Endodermal cell (in vitro differentiated cells): ENCODE measurements at regions not wholly inside any gene's neighbourhood (a gene's known extent, or its start where the extent isn't known, plus 50 kb on each side); places are given as distances from the start of the nearest gene placed in this dataset.
A peak's percentile ranks its signal among the peaks of the same experiment; 100 is the strongest.

Source experiments
- DNase-seq: peaks from one replicate; pipeline ENCODE4 v3.0.0-alpha.2; 2017
- H3K27ac ChIP-seq: 2 replicates; pipeline ENCODE4 v1.5.1; 2013; ENCODE audit warnings: mild to moderate bottlenecking, low read depth, low read length, moderate library complexity
- H3K27me3 ChIP-seq: 2 replicates; pipeline ENCODE4 v1.6.1; 2013; ENCODE audit warnings: mild to moderate bottlenecking, low read length, moderate library complexity; ENCODE audit not compliant: insufficient read depth, control insufficient read depth, poor library complexity, severe bottlenecking
- H3K36me3 ChIP-seq: 2 replicates; pipeline ENCODE4 v1.7.0; 2013; ENCODE audit warnings: mild to moderate bottlenecking, low read length, moderate library complexity; ENCODE audit not compliant: control insufficient read depth, insufficient read depth
- H3K4me1 ChIP-seq: one replicate; pipeline ENCODE4 v1.7.0; 2013; ENCODE audit warnings: low read length; ENCODE audit not compliant: control insufficient read depth, insufficient read depth
- H3K4me3 ChIP-seq: 2 replicates; pipeline ENCODE4 v1.5.1; 2013; ENCODE audit warnings: mild to moderate bottlenecking, low read length, moderate library complexity
- H3K9ac ChIP-seq: 2 replicates; pipeline ENCODE4 v1.6.1; 2013; ENCODE audit warnings: mild to moderate bottlenecking, low read length, moderate library complexity; ENCODE audit not compliant: poor library complexity, severe bottlenecking; ENCODE audit errors: extremely low read depth
- H3K9me3 ChIP-seq: 2 replicates; pipeline ENCODE4 v1.6.1; 2013; ENCODE audit warnings: mild to moderate bottlenecking, low read length, moderate library complexity; ENCODE audit not compliant: control insufficient read depth
- H3K27ac Mint-ChIP-seq: 2 replicates; pipeline ENCODE4 v1.8.0; 2020; ENCODE audit warnings: mixed read lengths
- H3K27me3 Mint-ChIP-seq: 2 replicates; pipeline ENCODE4 v1.8.0; 2021; ENCODE audit warnings: mild to moderate bottlenecking, mixed read lengths; ENCODE audit not compliant: insufficient read depth
- H3K36me3 Mint-ChIP-seq: 2 replicates; pipeline ENCODE4 v1.8.0; 2020; ENCODE audit warnings: low read depth, mixed read lengths
- H3K4me1 Mint-ChIP-seq: 2 replicates; pipeline ENCODE4 v1.8.0; 2020; ENCODE audit warnings: mixed read lengths
- H3K4me3 Mint-ChIP-seq: 2 replicates; pipeline ENCODE4 v1.8.0; 2020; ENCODE audit warnings: mild to moderate bottlenecking, moderate library complexity, mixed read lengths
- H3K9me3 Mint-ChIP-seq: 2 replicates; pipeline ENCODE4 v1.8.0; 2020; ENCODE audit warnings: mild to moderate bottlenecking, mixed read lengths
- WGBS, 2 experiments: methylation state at CpG; one replicate each; pipeline versions ENCODE4 v1.1.5 to v1.1.7; 2013; ENCODE audit warnings: missing lambda C conversion rate in 2 of 2, mixed read lengths in 1 of 2; ENCODE audit not compliant: insufficient coverage in 1 of 2, insufficient read length in 1 of 2; 5-methylcytosine and 5-hydroxymethylcytosine counted together
- TF ChIP-seq, protein P1 (sequence below): fragments of 200-600 bp; sonication (generic); conservative IDR thresholded peaks from 2 replicates; pipeline ENCODE4 v1.5.0; 2021; ENCODE audit warnings: antibody characterized with exemption, mild to moderate bottlenecking

DNA sequence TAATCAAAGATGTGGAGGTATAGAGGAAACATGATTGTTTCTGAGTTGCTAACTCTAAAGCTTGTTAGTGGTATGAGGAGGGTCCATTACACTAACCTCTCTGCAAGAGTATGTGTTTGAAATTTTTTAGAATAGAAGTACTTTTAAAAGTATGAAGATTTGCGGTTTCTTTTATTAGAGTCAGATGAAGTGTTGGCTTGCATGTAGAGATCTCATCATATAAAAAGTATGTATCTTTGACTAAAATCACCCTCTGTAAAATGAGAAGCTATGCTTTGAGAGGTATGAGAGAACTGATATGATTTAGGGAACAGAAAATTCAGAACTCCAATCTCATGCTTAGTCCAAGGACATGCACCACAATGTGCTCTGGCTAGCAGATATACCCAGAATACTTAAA, 140.4 kb upstream of the MBNL1 start:
- Mint-ChIP-seq H3K27me3 (peaks cover 3% of the 10 kb centered on the region), H3K36me3 (no peaks in the 10 kb centered on the region)

DNA sequence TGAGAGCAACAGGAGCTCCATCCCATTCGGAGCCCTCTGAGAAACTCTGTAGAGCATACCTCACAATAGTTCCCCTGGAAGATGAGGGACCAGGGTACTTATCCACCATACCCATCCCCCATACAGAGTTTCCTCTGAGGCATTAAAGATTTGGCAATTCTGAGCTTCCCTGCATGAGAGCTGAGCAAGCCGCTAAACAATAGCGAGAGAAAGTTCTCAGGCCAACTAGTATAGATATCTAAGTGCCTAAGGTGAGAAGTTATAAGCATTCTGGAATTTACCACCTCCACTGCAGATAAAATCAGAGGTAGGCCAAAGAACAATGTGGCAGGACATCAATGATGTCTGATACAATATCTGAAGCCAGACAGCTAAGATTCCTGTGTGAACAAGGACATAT, 129.1 kb upstream of the MBNL1 start:
- TF ChIP-seq, protein P1, sequence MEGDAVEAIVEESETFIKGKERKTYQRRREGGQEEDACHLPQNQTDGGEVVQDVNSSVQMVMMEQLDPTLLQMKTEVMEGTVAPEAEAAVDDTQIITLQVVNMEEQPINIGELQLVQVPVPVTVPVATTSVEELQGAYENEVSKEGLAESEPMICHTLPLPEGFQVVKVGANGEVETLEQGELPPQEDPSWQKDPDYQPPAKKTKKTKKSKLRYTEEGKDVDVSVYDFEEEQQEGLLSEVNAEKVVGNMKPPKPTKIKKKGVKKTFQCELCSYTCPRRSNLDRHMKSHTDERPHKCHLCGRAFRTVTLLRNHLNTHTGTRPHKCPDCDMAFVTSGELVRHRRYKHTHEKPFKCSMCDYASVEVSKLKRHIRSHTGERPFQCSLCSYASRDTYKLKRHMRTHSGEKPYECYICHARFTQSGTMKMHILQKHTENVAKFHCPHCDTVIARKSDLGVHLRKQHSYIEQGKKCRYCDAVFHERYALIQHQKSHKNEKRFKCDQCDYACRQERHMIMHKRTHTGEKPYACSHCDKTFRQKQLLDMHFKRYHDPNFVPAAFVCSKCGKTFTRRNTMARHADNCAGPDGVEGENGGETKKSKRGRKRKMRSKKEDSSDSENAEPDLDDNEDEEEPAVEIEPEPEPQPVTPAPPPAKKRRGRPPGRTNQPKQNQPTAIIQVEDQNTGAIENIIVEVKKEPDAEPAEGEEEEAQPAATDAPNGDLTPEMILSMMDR: no peak
- Mint-ChIP-seq H3K27ac (no peak overlapping the region), H3K9me3 (peaks cover 5% of the 10 kb centered on the region), H3K36me3 (peaks cover 2% of the 10 kb centered on the region), H3K4me1 (peaks cover 8% of the 10 kb centered on the region), H3K27me3 (peaks cover 43% of the 10 kb centered on the region), H3K4me3 (no peak overlapping the region)
- WGBS, 2 experiments: 50 to 54% methylated on average over 1 to 3 of the region's 3 CpGs
- Histone ChIP-seq H3K9ac (no peak overlapping the region), H3K4me3 (no peak overlapping the region), H3K4me1 (peaks cover 5% of the 10 kb centered on the region), H3K36me3 (no peaks in the 10 kb centered on the region), H3K27me3 (peaks cover 59% of the 10 kb centered on the region), H3K27ac (no peak overlapping the region), H3K9me3 (peaks cover 10% of the 10 kb centered on the region)
- DNase-seq: peak; percentile 55

More for the DNA sequence above, 140.4 kb upstream of the MBNL1 start:
- Mint-ChIP-seq H3K4me3 (no peak overlapping the region), H3K27ac (no peak overlapping the region), H3K4me1 (no peaks in the 10 kb centered on the region), H3K9me3 (no peaks in the 10 kb centered on the region)
- no peaks in the 10 kb centered on the region for H3K9me3 ChIP-seq
- DNase-seq: no peak
- WGBS, 2 experiments: 100% methylated on average over 1 of the region's 1 CpG; no CpG with 5 or more reads in 1 of the 2 experiments
- H3K27ac ChIP-seq: no peak overlapping the region
- no peak overlapping the region for H3K9ac ChIP-seq
- no peaks in the 10 kb centered on the region for H3K36me3 ChIP-seq
- H3K4me3 ChIP-seq: no peak overlapping the region
- H3K4me1 ChIP-seq: no peaks in the 10 kb centered on the region
- peaks cover 3% of the 10 kb centered on the region for H3K27me3 ChIP-seq
- TF ChIP-seq, protein P1: no peak

DNA sequence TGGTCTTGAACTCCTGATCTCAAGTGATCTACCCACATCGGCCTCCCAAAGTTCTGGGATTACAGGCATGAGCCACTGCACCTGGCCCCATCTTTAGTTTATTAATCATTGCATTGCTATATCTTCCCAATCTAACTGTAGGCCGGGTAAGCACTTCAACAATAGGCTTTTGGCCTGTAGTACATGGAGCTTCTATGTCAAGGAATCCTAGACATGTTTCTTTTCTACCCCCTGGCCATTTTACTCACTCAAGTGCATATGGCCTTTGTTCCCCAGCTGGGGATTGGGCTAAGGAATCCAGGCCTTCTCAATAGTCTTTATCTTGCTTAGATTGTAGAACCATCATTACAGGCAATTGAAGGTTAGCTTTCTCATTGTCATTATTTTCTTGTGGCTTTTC, 122.3 kb upstream of the MBNL1 start:
- Mint-ChIP-seq H3K4me3 (no peak overlapping the region), H3K4me1 (peaks cover 16% of the 10 kb centered on the region), H3K27ac (no peak overlapping the region), H3K36me3 (no peaks in the 10 kb centered on the region), H3K27me3 (peaks cover 8% of the 10 kb centered on the region), H3K9me3 (no peaks in the 10 kb centered on the region)
- TF ChIP-seq, protein P1: no peak
- WGBS, 2 experiments: 78 to 99% methylated on average over 2 of the region's 2 CpGs
- H3K9ac ChIP-seq: no peak overlapping the region
- no peak overlapping the region for H3K27ac ChIP-seq
- no peaks in the 10 kb centered on the region for H3K36me3 ChIP-seq
- H3K4me3 ChIP-seq: no peak overlapping the region
- no peak for DNase-seq
- peaks cover 24% of the 10 kb centered on the region for H3K27me3 ChIP-seq
- H3K4me1 ChIP-seq: no peaks in the 10 kb centered on the region
- no peaks in the 10 kb centered on the region for H3K9me3 ChIP-seq
